Left ventricle myocardium inferior (tissue), 1 donor: ENCODE measurements at regions not wholly inside any gene's neighbourhood (a gene's known extent, or its start where the extent isn't known, plus 50 kb on each side); places are given as distances from the start of the nearest gene placed in this dataset.

Experiments used
- DNase-seq: peaks from one replicate; pipeline ENCODE4 v3.0.0-alpha.2; 2020
- H3K27ac ChIP-seq: fragments of 200-600 bp; replicated peaks from 2 replicates; pipeline ENCODE4 v1.8.0; 2021
- H3K27me3 ChIP-seq: fragments of 200-600 bp; 2 replicates; pipeline ENCODE4 v1.8.0; 2021; ENCODE audit warnings: low read depth
- H3K36me3 ChIP-seq: fragments of 200-600 bp; 2 replicates; pipeline ENCODE4 v1.8.0; 2021
- H3K4me1 ChIP-seq: fragments of 200-600 bp; 2 replicates; pipeline ENCODE4 v1.8.0; 2021
- H3K4me3 ChIP-seq: fragments of 200-600 bp; 2 replicates; pipeline ENCODE4 v1.8.0; 2021; ENCODE audit warnings: mild to moderate bottlenecking, moderate library complexity
- H3K9me3 ChIP-seq: fragments of 200-600 bp; replicated peaks from 2 replicates; pipeline ENCODE4 v1.8.0; 2021
- CTCF ChIP-seq: fragments of 200-600 bp; IDR thresholded peaks from 2 replicates; pipeline ENCODE4 v1.8.0; 2021; ENCODE audit warnings: antibody characterized with exemption, mild to moderate bottlenecking, borderline replicate concordance
- intact Hi-C: fragments of 100-400 bp; cut with micrococcal nuclease; formaldehyde crosslinking; loops from one replicate; pipeline ENCODE4 v1.11.0; 2022
- donor health status: DM: no; HTN: yes; CAD: no; lungs with severe emphysema.

- H3K4me3 ChIP-seq: no peak overlapping the region
- no peaks in the 10 kb centered on the region for H3K4me1 ChIP-seq
- H3K36me3 ChIP-seq: no peaks in the 10 kb centered on the region
- TF ChIP-seq CTCF: no peak
- intact Hi-C loops: no loop called here
- H3K27me3 ChIP-seq: no peaks in the 10 kb centered on the region
- DNase-seq: no peak
- no peak overlapping the region for H3K27ac ChIP-seq
- H3K9me3 ChIP-seq: peaks cover 14% of the 10 kb centered on the region
Measured at GRCh38 chr11:80532633-80533232, 1091.9 kb upstream of the TENM4 start.

GRCh38 chr11:80529726-80530125, 1088.9 kb upstream of the TENM4 start:
- Histone ChIP-seq H3K4me3 (no peak overlapping the region), H3K4me1 (no peaks in the 10 kb centered on the region), H3K9me3 (peaks cover 14% of the 10 kb centered on the region), H3K36me3 (no peaks in the 10 kb centered on the region), H3K27ac (no peak overlapping the region), H3K27me3 (no peaks in the 10 kb centered on the region)
- no peak for TF ChIP-seq CTCF
- no peak for DNase-seq
- intact Hi-C loops: no loop called here

GRCh38 chr11:80525663-80526405, 1085.0 kb upstream of the TENM4 start:
- H3K36me3 ChIP-seq: no peaks in the 10 kb centered on the region
- TF ChIP-seq CTCF: no peak
- no peaks in the 10 kb centered on the region for H3K4me1 ChIP-seq
- no peaks in the 10 kb centered on the region for H3K27me3 ChIP-seq
- no peaks in the 10 kb centered on the region for H3K9me3 ChIP-seq
- no peak overlapping the region for H3K27ac ChIP-seq
- DNase-seq: no peak
- intact Hi-C loops: no loop called here
- no peak overlapping the region for H3K4me3 ChIP-seq

- no peaks in the 10 kb centered on the region for H3K4me1 ChIP-seq
- H3K36me3 ChIP-seq: no peaks in the 10 kb centered on the region
- no peaks in the 10 kb centered on the region for H3K9me3 ChIP-seq
- no peak overlapping the region for H3K27ac ChIP-seq
- DNase-seq: no peak
- intact Hi-C loops: no loop called here
- no peak for TF ChIP-seq CTCF
- H3K27me3 ChIP-seq: no peaks in the 10 kb centered on the region
- no peak overlapping the region for H3K4me3 ChIP-seq
Measured at GRCh38 chr11:80524349-80524748, 1083.5 kb upstream of the TENM4 start.

- Histone ChIP-seq H3K9me3 (peaks cover 11% of the 10 kb centered on the region), H3K27me3 (no peaks in the 10 kb centered on the region), H3K27ac (no peak overlapping the region), H3K4me1 (no peaks in the 10 kb centered on the region), H3K4me3 (no peak overlapping the region), H3K36me3 (no peaks in the 10 kb centered on the region)
- TF ChIP-seq CTCF: no peak
- no peak for DNase-seq
- intact Hi-C loops: no loop called here
Measured at GRCh38 chr11:80523057-80523456, 1082.2 kb upstream of the TENM4 start.
